ENCODE measurements at regions not wholly inside any gene's neighbourhood (a gene's known extent, or its start where the extent isn't known, plus 50 kb on each side); places are given as distances from the start of the nearest gene placed in this dataset.

GRCh38 chr6:15781333-15781732, 118.5 kb upstream of the DTNBP1 start:
- no peaks in the 10 kb centered on the region for H3K4me1 ChIP-seq (ENCODE audit: control insufficient read depth, insufficient read depth, low read length)
- no peak overlapping the region for H3K4me3 ChIP-seq (ENCODE audit: low read depth, low read length)
- H3K9me3 ChIP-seq (ENCODE audit: control insufficient read depth, insufficient read depth, low read depth, low read length) = no peaks in the 10 kb centered on the region
- H3K27ac ChIP-seq (ENCODE audit: extremely low read depth, low read depth, low read length) = no peak overlapping the region
- ChIA-PET POLR2A (interaction anchor here (0.9 kb wide), 1 partner anchor 17 kb away, joined by 3 read pairs; no protein-coding TSS in a partner anchor), CTCF (interaction anchor here (0.6 to 1.0 kb wide), 2 partner anchors 56 to 84 kb away, joined by 3 read pairs; no protein-coding TSS in a partner anchor)
- no peak for TF ChIP-seq ZNF423 (tag by site-specific recombination; IDR thresholded peaks at IDR 0.05)
- TF ChIP-seq ZNF670 (tag by site-specific recombination; IDR thresholded peaks at IDR 0.05; ENCODE audit: low read depth) = no peak
- TF ChIP-seq, protein P1, sequence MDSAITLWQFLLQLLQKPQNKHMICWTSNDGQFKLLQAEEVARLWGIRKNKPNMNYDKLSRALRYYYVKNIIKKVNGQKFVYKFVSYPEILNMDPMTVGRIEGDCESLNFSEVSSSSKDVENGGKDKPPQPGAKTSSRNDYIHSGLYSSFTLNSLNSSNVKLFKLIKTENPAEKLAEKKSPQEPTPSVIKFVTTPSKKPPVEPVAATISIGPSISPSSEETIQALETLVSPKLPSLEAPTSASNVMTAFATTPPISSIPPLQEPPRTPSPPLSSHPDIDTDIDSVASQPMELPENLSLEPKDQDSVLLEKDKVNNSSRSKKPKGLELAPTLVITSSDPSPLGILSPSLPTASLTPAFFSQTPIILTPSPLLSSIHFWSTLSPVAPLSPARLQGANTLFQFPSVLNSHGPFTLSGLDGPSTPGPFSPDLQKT (IDR thresholded peaks at IDR 0.05; ENCODE audit: borderline replicate concordance, low read depth, low read length) = no peak
- TF ChIP-seq, protein P2, sequence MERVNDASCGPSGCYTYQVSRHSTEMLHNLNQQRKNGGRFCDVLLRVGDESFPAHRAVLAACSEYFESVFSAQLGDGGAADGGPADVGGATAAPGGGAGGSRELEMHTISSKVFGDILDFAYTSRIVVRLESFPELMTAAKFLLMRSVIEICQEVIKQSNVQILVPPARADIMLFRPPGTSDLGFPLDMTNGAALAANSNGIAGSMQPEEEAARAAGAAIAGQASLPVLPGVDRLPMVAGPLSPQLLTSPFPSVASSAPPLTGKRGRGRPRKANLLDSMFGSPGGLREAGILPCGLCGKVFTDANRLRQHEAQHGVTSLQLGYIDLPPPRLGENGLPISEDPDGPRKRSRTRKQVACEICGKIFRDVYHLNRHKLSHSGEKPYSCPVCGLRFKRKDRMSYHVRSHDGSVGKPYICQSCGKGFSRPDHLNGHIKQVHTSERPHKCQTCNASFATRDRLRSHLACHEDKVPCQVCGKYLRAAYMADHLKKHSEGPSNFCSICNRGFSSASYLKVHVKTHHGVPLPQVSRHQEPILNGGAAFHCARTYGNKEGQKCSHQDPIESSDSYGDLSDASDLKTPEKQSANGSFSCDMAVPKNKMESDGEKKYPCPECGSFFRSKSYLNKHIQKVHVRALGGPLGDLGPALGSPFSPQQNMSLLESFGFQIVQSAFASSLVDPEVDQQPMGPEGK (tag by site-specific recombination; IDR thresholded peaks at IDR 0.05) = no peak
- TF ChIP-seq ZNF324 (tag by site-specific recombination; IDR thresholded peaks at IDR 0.05) = no peak
- TF ChIP-seq ZNF24 (tag by site-specific recombination; IDR thresholded peaks at IDR 0.05) = no peak
- TF ChIP-seq ZNF529 (tag by site-specific recombination; IDR thresholded peaks at IDR 0.05; ENCODE audit: insufficient replicate concordance) = no peak
- TF ChIP-seq OSR2 (tag by site-specific recombination; IDR thresholded peaks at IDR 0.05) = no peak
- TF ChIP-seq ZFP3 (tag by site-specific recombination; IDR thresholded peaks at IDR 0.05; ENCODE audit: low read depth) = no peak
- TF ChIP-seq TSHZ1 (tag by site-specific recombination; IDR thresholded peaks at IDR 0.05; ENCODE audit: borderline replicate concordance) = no peak
- TF ChIP-seq, protein P3, sequence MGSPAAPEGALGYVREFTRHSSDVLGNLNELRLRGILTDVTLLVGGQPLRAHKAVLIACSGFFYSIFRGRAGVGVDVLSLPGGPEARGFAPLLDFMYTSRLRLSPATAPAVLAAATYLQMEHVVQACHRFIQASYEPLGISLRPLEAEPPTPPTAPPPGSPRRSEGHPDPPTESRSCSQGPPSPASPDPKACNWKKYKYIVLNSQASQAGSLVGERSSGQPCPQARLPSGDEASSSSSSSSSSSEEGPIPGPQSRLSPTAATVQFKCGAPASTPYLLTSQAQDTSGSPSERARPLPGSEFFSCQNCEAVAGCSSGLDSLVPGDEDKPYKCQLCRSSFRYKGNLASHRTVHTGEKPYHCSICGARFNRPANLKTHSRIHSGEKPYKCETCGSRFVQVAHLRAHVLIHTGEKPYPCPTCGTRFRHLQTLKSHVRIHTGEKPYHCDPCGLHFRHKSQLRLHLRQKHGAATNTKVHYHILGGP (tag by site-specific recombination; IDR thresholded peaks at IDR 0.05) = no peak
- no peaks in the 10 kb centered on the region for H3K36me3 ChIP-seq (ENCODE audit: control insufficient read depth in 2 of 2, insufficient read depth in 1 of 2, low read length in 2 of 2)

DNA sequence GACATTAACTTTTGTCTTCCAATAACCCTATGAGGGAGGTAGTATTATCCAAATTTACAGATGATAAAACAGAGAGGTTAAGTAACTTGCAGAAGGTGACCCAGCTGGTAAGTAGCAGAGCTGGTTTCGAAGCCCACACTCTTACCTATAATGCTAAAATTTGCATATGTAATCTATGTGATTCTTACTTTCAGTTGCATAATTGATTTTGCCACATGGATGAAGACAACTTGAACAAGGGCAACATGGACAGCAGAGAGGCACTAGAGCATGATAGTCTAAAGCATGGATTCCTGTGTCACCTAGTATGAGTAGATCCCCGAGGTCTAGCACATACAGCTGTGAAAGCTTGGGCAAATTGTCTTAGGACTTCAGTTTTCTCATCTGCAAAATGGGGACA, 117.6 kb upstream of the DTNBP1 start:
- Histone ChIP-seq H3K9me3 (ENCODE audit: control insufficient read depth, insufficient read depth, low read depth, low read length) (no peaks in the 10 kb centered on the region), H3K4me3 (ENCODE audit: low read depth, low read length) (no peak overlapping the region), H3K27ac (ENCODE audit: extremely low read depth, low read depth, low read length) (no peak overlapping the region), H3K4me1 (ENCODE audit: control insufficient read depth, insufficient read depth, low read length) (no peaks in the 10 kb centered on the region), H3K36me3 (ENCODE audit: control insufficient read depth in 2 of 2, insufficient read depth in 1 of 2, low read length in 2 of 2) (no peaks in the 10 kb centered on the region)
- ChIA-PET CTCF (interaction anchor here (0.7 to 1.3 kb wide), 5 partner anchors 8 to 402 kb away, joined by 3 to 4 read pairs (median 3); no protein-coding TSS in a partner anchor), POLR2A (no interaction called here)
- TF ChIP-seq ZNF2 (tag by site-specific recombination; IDR thresholded peaks at IDR 0.05) (no peak), ZEB2 (tag by site-specific recombination; IDR thresholded peaks at IDR 0.05) (no peak), GLIS2 (tag by site-specific recombination; IDR thresholded peaks at IDR 0.05) (no peak), ZNF610 (tag by site-specific recombination; IDR thresholded peaks at IDR 0.05; ENCODE audit: borderline replicate concordance) (no peak), ZNF544 (tag by site-specific recombination; IDR thresholded peaks at IDR 0.05) (no peak), ZNF768 (tag by site-specific recombination; IDR thresholded peaks at IDR 0.05) (peak; percentile 32; the same call in 1 of the 2 replicates)
- TF ChIP-seq, protein P4, sequence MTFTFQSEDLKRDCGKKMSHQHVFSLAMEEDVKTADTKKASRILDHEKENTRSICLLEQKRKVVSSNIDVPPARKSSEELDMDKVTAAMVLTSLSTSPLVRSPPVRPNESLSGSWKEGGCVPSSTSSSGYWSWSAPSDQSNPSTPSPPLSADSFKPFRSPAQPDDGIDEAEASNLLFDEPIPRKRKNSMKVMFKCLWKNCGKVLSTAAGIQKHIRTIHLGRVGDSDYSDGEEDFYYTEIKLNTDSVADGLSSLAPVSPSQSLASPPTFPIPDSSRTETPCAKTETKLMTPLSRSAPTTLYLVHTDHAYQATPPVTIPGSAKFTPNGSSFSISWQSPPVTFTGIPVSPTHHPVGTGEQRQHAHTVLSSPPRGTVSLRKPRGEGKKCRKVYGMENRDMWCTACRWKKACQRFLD (tag by site-specific recombination; IDR thresholded peaks at IDR 0.05) = no peak
- TF ChIP-seq, protein P5, sequence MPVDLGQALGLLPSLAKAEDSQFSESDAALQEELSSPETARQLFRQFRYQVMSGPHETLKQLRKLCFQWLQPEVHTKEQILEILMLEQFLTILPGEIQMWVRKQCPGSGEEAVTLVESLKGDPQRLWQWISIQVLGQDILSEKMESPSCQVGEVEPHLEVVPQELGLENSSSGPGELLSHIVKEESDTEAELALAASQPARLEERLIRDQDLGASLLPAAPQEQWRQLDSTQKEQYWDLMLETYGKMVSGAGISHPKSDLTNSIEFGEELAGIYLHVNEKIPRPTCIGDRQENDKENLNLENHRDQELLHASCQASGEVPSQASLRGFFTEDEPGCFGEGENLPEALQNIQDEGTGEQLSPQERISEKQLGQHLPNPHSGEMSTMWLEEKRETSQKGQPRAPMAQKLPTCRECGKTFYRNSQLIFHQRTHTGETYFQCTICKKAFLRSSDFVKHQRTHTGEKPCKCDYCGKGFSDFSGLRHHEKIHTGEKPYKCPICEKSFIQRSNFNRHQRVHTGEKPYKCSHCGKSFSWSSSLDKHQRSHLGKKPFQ (tag by site-specific recombination; IDR thresholded peaks at IDR 0.05) = no peak
